Cortex of kidney (tissue), 1 donor: ENCODE measurements at regions not wholly inside any gene's neighbourhood (a gene's known extent, or its start where the extent isn't known, plus 50 kb on each side); places are given as distances from the start of the nearest gene placed in this dataset.
"Not testable (repeated sequence)": the region's sequence is repeated elsewhere in the genome, so short reads cannot be mapped to it uniquely, and the experiment has no call there.

ENCODE experiments used
- DNase-seq: peaks from one replicate; lab custom pipeline; 2025; lab: John Stamatoyannopoulos, UW

- no peak for DNase-seq
Measured at GRCh38 chr13:86425170-86425815, 626.1 kb upstream of the SLITRK6 start.

GRCh38 chr13:86426437-86426836 is 627.2 kb upstream of the SLITRK6 start:
- no peak for DNase-seq

- DNase-seq = no peak
Measured at GRCh38 chr13:86429756-86430155, 630.5 kb upstream of the SLITRK6 start.

GRCh38 chr13:86438034-86438433 is 638.8 kb upstream of the SLITRK6 start:
- DNase-seq = no peak

DNA sequence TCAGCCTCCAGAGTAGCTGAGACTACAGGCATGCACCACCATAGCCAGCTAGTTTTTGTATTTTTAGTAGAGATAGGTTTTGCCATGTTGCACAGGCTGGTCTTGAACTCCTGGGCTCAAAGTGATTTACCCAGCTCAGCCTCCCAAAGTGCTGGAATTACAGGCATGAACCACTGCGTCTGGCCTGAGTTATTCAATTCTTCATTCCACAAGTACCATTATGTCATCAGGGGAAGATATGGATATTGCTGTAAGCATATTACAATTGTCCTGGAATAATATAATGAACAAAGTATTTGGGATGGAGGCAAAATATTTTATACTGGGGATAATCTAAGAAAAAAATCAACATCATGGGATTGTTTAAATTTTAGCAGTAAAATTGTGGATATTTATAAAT is 646.0 kb upstream of the SLITRK6 start:
- DNase-seq = no peak

GRCh38 chr13:86445672-86446071 is 646.5 kb upstream of the SLITRK6 start:
- DNase-seq = no peak

DNA sequence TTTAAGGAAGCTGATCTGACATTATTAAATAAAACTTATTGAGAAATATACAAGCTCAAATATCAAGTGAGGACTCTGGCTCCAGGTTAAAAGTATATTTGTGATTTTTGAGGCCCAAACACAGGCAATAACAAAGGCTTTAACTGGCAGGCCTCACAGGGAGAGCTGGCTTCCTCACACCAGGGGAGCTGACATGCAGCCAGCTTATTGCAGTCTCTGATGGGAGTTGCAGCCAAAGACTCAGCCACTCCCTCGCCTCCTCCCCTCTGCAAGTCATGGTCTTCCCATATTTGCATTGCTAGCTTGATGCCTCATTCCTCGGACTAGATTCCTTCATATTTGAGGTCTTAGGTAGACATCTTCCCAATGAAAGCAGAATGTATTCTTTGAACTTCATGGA is 647.1 kb upstream of the SLITRK6 start:
- no peak for DNase-seq

DNA sequence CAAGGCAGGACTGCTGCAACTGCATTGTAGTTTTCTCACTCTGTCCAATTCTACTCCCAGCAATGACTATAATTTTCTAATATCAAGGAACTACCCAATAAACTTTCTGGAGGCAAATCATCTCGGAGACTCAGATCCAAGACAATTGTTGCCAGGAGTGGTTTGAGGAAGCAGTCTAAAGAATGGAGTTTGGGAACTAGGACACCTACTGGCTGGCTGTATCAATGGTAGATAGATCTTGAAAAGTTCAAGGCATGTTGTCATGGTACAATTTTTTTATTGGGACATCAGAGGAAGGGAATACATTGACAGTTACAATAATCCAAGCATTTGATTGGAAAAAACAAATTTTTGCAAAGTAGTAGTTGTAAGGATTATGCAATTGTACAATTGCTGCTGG is 648.3 kb upstream of the SLITRK6 start:
- no peak for DNase-seq

GRCh38 chr13:86462011-86462410 is 662.8 kb upstream of the SLITRK6 start:
- DNase-seq = no peak

- DNase-seq = no peak
Measured at GRCh38 chr13:86464193-86464592, 665.0 kb upstream of the SLITRK6 start.

- no peak for DNase-seq
Measured at GRCh38 chr13:86474971-86475370, 675.8 kb upstream of the SLITRK6 start.

DNA sequence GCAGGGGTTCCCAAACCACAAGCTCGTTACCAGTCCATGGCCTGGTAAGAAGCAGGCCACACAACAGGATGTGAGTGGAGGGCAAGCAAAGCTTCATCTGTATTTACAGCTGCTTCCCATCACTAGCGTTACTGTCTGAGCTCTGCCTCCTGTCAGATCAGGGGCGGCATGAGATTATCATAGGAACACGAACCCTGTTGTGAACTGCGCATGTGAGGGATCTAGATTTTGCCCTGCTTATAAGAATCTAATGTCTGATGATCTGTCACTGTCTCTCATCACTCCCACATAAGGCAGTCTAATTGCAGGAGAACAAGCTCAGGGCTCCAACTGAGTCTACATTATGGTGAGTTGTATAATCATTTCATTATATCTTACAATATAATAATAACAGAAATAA is 677.4 kb upstream of the SLITRK6 start:
- no peak for DNase-seq

- DNase-seq = no peak
Measured at GRCh38 chr13:86486582-86486981, 687.4 kb upstream of the SLITRK6 start.

GRCh38 chr13:86491121-86491520 is 691.9 kb upstream of the SLITRK6 start:
- no peak for DNase-seq

DNA sequence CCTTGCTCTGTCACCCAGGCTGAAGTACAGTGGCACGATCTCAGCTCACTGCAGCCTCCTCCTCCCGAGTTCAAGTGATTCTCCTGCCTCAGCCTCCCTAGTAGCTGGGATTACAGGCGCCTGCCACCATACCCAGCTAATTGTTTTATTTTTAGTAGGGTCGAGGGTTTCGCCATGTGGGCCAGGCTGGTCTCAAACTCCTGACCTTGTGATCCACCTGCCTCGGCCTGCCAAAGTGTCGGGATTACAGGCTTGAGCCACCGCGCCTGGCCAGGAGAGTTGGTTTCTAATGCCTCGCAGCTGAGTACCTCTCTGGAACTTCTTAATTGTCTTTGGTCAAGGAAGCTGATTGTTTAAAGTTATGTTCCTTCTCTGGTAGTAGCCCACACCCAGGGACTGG is 702.7 kb upstream of the SLITRK6 start:
- DNase-seq = not testable (repeated sequence)

DNA sequence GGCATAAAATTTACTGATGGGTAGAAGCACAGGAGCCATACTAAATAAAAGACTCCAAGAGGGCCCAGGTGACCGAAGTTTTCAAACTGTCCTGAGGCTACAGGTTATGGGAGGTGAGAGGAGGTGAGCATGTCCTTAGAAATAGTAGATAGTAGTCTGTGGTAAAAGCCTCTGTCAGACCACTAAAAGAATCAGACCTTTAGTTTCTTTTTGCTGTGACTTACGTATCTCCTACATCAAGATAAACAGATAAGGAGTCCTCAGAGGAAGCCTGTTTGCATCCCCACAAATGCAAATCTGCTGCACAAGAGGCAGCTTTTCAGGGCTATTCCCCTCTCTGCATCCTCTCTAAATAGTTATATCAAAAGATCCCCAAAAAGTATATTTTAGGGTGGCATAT is 711.6 kb upstream of the SLITRK6 start:
- no peak for DNase-seq

- DNase-seq = no peak
Measured at GRCh38 chr13:86541461-86541860, 742.2 kb upstream of the SLITRK6 start.

GRCh38 chr13:86554066-86554465 is 754.8 kb upstream of the SLITRK6 start:
- no peak for DNase-seq

DNA sequence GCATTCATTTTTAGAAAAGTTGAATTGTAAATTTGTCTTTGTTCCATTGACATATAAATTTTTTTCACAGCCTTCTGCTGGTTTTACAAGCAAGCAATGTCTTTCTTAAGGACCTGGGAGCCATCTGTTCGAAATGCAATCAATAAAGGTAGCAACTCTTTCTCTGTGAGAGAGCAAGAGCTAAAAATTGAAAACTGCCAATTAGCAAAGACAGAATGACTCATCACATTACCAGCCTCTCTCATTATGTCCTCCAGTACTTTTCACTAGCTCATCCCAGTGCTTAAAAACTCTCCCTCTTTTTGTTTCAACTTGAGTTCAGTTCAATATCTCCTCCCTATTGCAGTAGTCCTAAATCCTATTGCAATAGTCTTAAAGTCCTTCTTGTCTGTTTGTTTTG is 760.7 kb upstream of the SLITRK6 start:
- DNase-seq = no peak

GRCh38 chr13:86562866-86563265 is 763.6 kb upstream of the SLITRK6 start:
- no peak for DNase-seq

- no peak for DNase-seq
Measured at GRCh38 chr13:86563308-86563707, 764.1 kb upstream of the SLITRK6 start.

- DNase-seq = no peak
Measured at GRCh38 chr13:86567119-86567518, 767.9 kb upstream of the SLITRK6 start.

DNA sequence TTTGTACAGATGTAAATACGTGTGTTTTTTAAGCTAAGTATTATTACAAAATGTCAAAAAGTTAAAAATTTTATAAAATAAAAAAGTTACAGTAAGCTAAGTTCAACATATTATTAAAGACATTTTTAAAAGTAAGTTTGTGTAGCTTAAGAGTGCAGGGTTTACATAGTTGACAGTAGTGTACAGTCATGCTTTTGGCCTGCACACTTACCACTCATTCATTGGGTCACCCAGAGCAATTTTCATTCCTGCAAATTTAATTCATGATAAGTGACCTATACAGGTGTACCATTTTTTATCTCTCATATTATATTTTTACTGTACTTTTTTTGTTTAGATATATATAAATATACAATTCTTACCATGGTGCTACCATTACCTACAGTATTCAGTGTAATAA is 769.9 kb upstream of the SLITRK6 start:
- no peak for DNase-seq

GRCh38 chr13:86569974-86570373 is 770.8 kb upstream of the SLITRK6 start:
- DNase-seq = no peak

DNA sequence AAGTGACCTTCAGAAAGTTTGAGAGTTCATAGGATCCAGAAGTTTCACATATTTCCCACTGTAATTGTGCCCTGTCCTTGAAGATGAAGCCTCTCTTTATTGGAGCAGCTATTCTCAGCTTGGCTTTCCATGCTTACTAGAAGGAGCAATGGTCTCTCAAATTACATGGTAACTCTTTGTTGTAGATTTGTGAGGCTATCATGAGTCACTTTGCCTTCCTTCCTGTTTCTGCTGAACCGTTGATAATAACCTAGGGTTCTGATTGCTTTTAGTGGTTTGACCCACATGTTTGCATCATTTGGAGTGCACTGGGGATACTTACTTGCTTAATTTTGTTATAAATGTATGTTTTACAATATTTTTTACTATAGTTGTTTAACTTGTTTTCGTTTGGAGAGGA is 772.9 kb upstream of the SLITRK6 start:
- no peak for DNase-seq
